HG02678 (cell line): ENCODE measurements at regions not wholly inside any gene's neighbourhood (a gene's known extent, or its start where the extent isn't known, plus 50 kb on each side); places are given as distances from the start of the nearest gene placed in this dataset.

Experiments used
- ATAC-seq: cut with Tn5 transposase; IDR thresholded peaks from one replicate; pipeline ENCODE4 v1.9.1; 2021; ENCODE audit warnings: mild to moderate bottlenecking, moderate library complexity; ENCODE audit not compliant: unreplicated experiment

GRCh38 chr2:234771176-234771575, 180.6 kb upstream of the SH3BP4 start:
- no peak for ATAC-seq

GRCh38 chr2:234770715-234771141, 181.1 kb upstream of the SH3BP4 start:
- no peak for ATAC-seq

- ATAC-seq = no peak
Observed at GRCh38 chr2:234770031-234770506, 181.7 kb upstream of the SH3BP4 start.

GRCh38 chr2:234768608-234769196, 183.1 kb upstream of the SH3BP4 start:
- ATAC-seq = no peak

GRCh38 chr2:234765279-234765678, 186.5 kb upstream of the SH3BP4 start:
- ATAC-seq = no peak

- no peak for ATAC-seq
Observed at GRCh38 chr2:234764372-234764771, 187.4 kb upstream of the SH3BP4 start.

- ATAC-seq = no peak
Observed at GRCh38 chr2:234763002-234763873, 188.6 kb upstream of the SH3BP4 start.

- ATAC-seq = no peak
Observed at GRCh38 chr2:234761910-234762309, 189.9 kb upstream of the SH3BP4 start.

GRCh38 chr2:234754126-234754525, 197.7 kb upstream of the SH3BP4 start:
- no peak for ATAC-seq

GRCh38 chr2:234753701-234754100, 198.1 kb upstream of the SH3BP4 start:
- no peak for ATAC-seq

GRCh38 chr2:234752966-234753365, 198.9 kb upstream of the SH3BP4 start:
- ATAC-seq = no peak

- ATAC-seq = no peak
Observed at GRCh38 chr2:234751275-234751973, 200.4 kb upstream of the SH3BP4 start.

GRCh38 chr2:234747833-234748559, 203.8 kb upstream of the SH3BP4 start:
- no peak for ATAC-seq

GRCh38 chr2:234747032-234747431, 204.8 kb upstream of the SH3BP4 start:
- no peak for ATAC-seq

GRCh38 chr2:234745347-234745746, 206.5 kb upstream of the SH3BP4 start:
- no peak for ATAC-seq

- ATAC-seq = no peak
Observed at GRCh38 chr2:234741976-234742375, 209.8 kb upstream of the SH3BP4 start.

GRCh38 chr2:234739061-234739460, 212.8 kb upstream of the SH3BP4 start:
- no peak for ATAC-seq

- no peak for ATAC-seq
Observed at GRCh38 chr2:234735829-234736228, 216.0 kb upstream of the SH3BP4 start.

- no peak for ATAC-seq
Observed at GRCh38 chr2:234733795-234734600, 217.8 kb upstream of the SH3BP4 start.

GRCh38 chr2:234733093-234733489, 218.7 kb upstream of the SH3BP4 start:
- no peak for ATAC-seq
